GM12892 (cell line): ENCODE measurements at regions not wholly inside any gene's neighbourhood (a gene's known extent, or its start where the extent isn't known, plus 50 kb on each side); places are given as distances from the start of the nearest gene placed in this dataset.
"Not testable (repeated sequence)": the region's sequence is repeated elsewhere in the genome, so short reads cannot be mapped to it uniquely, and the experiment has no call there.

ENCODE experiments used
- DNase-seq: peaks from one replicate; pipeline ENCODE4 v3.0.0; 2011; ENCODE audit not compliant: insufficient read length
- FAIRE-seq: peaks from 2 replicates; lab custom pipeline; 2011; peaks lifted over from hg19 to GRCh38; lab: Jason Lieb, UNC
- POLR2A ChIP-seq: IDR thresholded peaks from 2 replicates; pipeline ENCODE4 v1.6.1; 2011; ENCODE audit warnings: low read depth, low read length, control low read depth
- POLR2AphosphoS5 ChIP-seq: IDR thresholded peaks from 2 replicates; pipeline ENCODE4 v1.6.1; 2011; ENCODE audit warnings: low read depth, low read length, control low read depth
- TAF1 ChIP-seq: IDR thresholded peaks from 2 replicates; pipeline ENCODE4 v1.6.1; 2011; ENCODE audit warnings: low read depth, mild to moderate bottlenecking, control low read depth, low read length, borderline replicate concordance

GRCh38 chr7:19530261-19530660, 178.6 kb downstream of the POLR1F start:
- no peak for FAIRE-seq
- DNase-seq: no peak
- no peak for TF ChIP-seq TAF1
- TF ChIP-seq POLR2A: no peak
- no peak for TF ChIP-seq POLR2AphosphoS5

GRCh38 chr7:19526639-19527038, 182.2 kb downstream of the POLR1F start:
- FAIRE-seq: no peak
- no peak for DNase-seq
- no peak for TF ChIP-seq TAF1
- TF ChIP-seq POLR2A: no peak
- TF ChIP-seq POLR2AphosphoS5: no peak

GRCh38 chr7:19522486-19522885, 186.4 kb downstream of the POLR1F start:
- no peak for DNase-seq
- FAIRE-seq: no peak

GRCh38 chr7:19520392-19520791, 188.4 kb downstream of the POLR1F start:
- no peak for FAIRE-seq
- TF ChIP-seq POLR2AphosphoS5: no peak
- TF ChIP-seq POLR2A: no peak
- no peak for TF ChIP-seq TAF1
- DNase-seq: no peak

More at GRCh38 chr7:19522486-19522885, 186.4 kb downstream of the POLR1F start:
- no peak for TF ChIP-seq POLR2AphosphoS5
- no peak for TF ChIP-seq TAF1
- TF ChIP-seq POLR2A: no peak

- FAIRE-seq: no peak
- DNase-seq: no peak
- no peak for TF ChIP-seq POLR2AphosphoS5
- TF ChIP-seq TAF1: no peak
- TF ChIP-seq POLR2A: no peak
Measured at GRCh38 chr7:19519443-19520021, 189.3 kb downstream of the POLR1F start.

GRCh38 chr7:19517546-19517945, 191.3 kb downstream of the POLR1F start:
- DNase-seq, FAIRE-seq: not testable (repeated sequence)

- FAIRE-seq (no peak), DNase-seq (no peak)
- TF ChIP-seq TAF1 (no peak), POLR2AphosphoS5 (no peak), POLR2A (no peak)
Measured at GRCh38 chr7:19508821-19509220, 200.0 kb downstream of the POLR1F start.

GRCh38 chr7:19508124-19508523, 200.7 kb downstream of the POLR1F start:
- DNase-seq (no peak), FAIRE-seq (no peak)
- TF ChIP-seq POLR2AphosphoS5: no peak
- TF ChIP-seq TAF1: no peak
- TF ChIP-seq POLR2A: no peak

- FAIRE-seq (no peak), DNase-seq (no peak)
- TF ChIP-seq TAF1: no peak
- TF ChIP-seq POLR2AphosphoS5: no peak
- no peak for TF ChIP-seq POLR2A
Measured at GRCh38 chr7:19491821-19492452, 216.9 kb downstream of the POLR1F start.

GRCh38 chr7:19491371-19491770, 217.5 kb downstream of the POLR1F start:
- FAIRE-seq (no peak), DNase-seq (no peak)
- TF ChIP-seq POLR2A (no peak), TAF1 (no peak), POLR2AphosphoS5 (no peak)

- TF ChIP-seq POLR2A (no peak), TAF1 (no peak), POLR2AphosphoS5 (no peak)
- FAIRE-seq: no peak
- no peak for DNase-seq
Measured at GRCh38 chr7:19489162-19489820, 219.5 kb downstream of the POLR1F start.

- FAIRE-seq (no peak), DNase-seq (no peak)
- TF ChIP-seq POLR2A: no peak
- no peak for TF ChIP-seq TAF1
- no peak for TF ChIP-seq POLR2AphosphoS5
Measured at GRCh38 chr7:19488056-19488455, 220.8 kb downstream of the POLR1F start.

- DNase-seq (no peak), FAIRE-seq (no peak)
- no peak for TF ChIP-seq POLR2A
- TF ChIP-seq TAF1: no peak
- TF ChIP-seq POLR2AphosphoS5: no peak
Measured at GRCh38 chr7:19482628-19483027, 226.2 kb downstream of the POLR1F start.
